ENCODE measurements at regions not wholly inside any gene's neighbourhood (a gene's known extent, or its start where the extent isn't known, plus 50 kb on each side); places are given as distances from the start of the nearest gene placed in this dataset.
"Not testable (repeated sequence)": the region's sequence is repeated elsewhere in the genome, so short reads cannot be mapped to it uniquely, and the experiment has no call there.

- no peak for DNase-seq
These were observed 251.5 kb downstream of the SIPA1L2 start for GRCh38 chr1:232378266-232379062.

- DNase-seq = peak; percentile 43
These were observed 252.5 kb downstream of the SIPA1L2 start for GRCh38 chr1:232377494-232377770.

DNA sequence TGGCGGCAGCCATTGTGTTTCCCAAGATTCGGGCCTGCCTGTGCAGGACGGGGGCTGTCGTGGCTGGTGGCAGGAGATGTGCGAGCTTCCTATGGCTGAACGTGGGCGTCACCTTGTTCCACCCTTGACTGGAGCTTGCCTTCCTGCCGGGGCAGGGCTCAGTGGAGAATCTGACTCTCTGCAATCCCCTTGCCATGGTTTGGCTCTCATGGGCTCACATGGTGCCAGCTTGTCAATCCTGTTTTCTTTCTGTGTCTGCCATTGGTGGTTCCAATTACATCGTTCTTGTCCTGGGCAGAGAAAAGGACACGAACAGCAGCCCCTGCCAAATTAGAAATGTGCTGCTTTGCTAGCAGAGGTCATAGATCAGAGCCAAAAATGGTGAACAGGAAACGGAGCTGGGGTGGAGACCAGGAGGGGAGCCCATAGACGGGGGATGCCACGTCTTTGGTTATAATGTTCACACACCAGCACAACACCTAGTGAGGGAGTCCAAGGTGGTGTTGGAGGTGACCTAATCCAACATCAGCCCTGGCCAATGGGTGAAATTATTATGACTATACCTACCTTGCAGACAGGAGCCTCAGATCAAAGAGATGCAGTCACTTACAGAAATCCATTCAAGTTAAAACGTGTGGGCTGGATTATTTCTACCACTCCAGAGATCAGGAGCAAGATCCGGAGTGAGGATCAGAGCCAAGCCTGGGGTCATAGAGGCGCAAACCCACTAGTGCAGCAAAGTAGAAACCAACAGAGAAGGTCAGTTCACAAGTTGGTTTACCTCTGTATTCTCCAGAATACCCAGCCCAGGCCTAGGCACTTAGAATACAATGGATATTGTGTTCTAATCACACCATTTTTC is 253.1 kb downstream of the SIPA1L2 start:
- no peak for DNase-seq

DNA sequence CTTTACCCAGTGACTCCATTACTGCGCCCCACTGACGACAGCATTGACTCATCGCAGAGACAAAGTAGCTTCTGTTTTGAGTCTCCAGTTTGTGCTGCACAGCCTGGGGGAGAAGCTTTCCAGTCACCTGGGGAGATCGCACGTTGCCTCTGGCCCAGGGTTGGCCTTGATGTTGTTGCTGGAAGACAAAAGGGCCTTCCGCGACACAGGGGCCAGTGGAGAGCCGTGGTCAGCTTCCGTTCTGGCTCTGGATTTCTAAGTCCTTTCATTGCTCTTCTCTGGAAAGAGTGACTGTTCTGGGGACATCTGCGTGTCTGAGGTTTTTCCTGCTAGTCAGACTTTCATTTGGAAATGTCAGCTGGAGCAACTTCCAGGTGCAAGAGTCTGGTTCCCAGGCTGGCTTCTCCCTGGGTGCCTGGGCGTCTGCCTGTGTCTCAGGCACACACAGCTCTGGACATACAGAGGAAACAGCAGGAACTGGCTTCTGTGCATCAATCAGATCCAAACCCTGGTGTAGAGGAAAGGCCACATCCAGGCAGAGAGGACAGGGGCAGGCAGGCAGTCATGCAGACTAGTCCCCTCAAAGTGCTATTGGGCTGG is 257.0 kb downstream of the SIPA1L2 start:
- no peak for DNase-seq

DNA sequence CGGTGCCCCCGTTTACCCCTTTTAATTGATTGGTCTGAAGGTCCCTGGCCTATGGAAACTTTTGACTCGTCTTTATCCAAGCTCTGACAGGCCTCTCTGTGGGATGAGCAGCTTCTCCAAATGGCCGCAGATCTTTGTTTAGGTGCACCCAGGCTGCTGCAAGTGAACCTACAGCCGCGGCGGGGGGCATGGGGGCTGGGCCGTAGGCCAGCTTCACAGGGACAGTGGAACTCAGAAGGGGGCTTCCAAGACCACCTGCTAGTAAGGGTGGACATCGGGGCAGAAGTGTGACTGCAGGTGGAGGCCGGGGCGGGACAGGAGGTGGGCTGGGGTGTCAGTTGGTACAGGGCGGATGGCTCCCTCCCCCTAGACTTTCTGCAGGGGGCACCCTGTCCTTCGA is 257.5 kb downstream of the SIPA1L2 start:
- DNase-seq = no peak

GRCh38 chr1:232369451-232370296 is 260.3 kb downstream of the SIPA1L2 start:
- no peak for DNase-seq

- no peak for DNase-seq
These were observed 261.1 kb downstream of the SIPA1L2 start for GRCh38 chr1:232368821-232369321.

DNA sequence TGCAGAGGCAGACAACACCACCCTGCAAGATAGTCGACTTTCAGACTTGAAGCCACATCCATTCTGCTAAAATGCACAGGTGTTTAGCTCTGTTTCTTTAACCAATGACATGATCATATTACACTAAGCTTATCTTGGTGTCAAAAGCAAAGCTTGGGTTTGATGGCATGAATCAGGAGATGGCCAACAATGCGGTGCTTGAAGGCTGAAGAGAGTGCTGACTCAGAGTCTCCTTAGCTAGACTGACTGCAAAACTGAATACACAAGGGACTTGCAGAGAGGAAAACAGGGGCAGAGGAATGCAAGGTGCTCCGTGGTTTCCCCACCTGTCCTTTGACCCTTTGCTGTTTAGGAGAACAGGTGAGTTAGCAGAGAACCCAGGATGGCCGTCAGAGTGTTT is 262.6 kb downstream of the SIPA1L2 start:
- DNase-seq = no peak

- no peak for DNase-seq
These were observed 265.1 kb downstream of the SIPA1L2 start for GRCh38 chr1:232364654-232365382.

- DNase-seq = no peak
These were observed 266.9 kb downstream of the SIPA1L2 start for GRCh38 chr1:232363008-232363407.

- DNase-seq = no peak
These were observed 272.5 kb downstream of the SIPA1L2 start for GRCh38 chr1:232357416-232357815.

DNA sequence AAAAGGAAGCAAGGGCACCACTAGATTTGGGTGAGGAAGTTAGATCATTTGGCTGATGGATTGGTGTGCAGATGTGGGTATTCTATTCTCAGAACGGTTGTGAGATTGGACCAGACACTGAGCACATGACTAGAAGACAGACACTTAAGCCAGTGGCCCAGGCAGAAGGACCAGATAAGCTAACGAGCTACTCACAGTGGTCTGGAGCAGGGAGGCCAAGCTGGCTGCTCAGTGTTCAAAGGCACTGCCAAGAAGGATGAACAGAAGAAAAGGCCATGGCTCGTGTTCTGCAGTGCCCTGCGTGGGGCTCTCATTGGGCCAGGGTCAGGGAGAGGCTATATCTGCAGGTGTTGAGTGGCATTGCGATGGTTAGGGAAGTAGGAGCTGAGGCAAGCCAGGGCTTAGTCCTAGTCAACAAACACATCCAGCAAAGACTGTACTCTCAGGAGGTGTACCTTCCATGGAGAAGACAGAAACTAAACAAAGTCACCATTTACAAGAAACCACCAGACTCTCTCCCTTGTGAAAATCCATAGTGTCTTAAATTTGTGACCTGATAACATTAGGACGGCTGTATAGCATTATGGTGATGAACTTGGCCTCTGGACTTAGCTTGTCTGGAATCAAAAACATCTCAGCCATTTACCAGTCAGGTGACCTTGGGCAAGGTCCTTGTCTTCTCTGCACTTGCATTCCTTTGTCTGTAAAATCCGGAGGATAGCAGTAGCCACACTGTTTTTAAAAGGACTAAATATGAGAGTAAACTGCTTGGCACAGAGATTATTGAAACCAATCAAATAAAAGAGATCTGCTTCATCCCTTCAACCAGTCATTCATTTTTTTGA is 274.5 kb downstream of the SIPA1L2 start:
- no peak for DNase-seq

GRCh38 chr1:232353001-232353400 is 276.9 kb downstream of the SIPA1L2 start:
- no peak for DNase-seq

GRCh38 chr1:232352366-232352765 is 277.6 kb downstream of the SIPA1L2 start:
- DNase-seq = no peak

DNA sequence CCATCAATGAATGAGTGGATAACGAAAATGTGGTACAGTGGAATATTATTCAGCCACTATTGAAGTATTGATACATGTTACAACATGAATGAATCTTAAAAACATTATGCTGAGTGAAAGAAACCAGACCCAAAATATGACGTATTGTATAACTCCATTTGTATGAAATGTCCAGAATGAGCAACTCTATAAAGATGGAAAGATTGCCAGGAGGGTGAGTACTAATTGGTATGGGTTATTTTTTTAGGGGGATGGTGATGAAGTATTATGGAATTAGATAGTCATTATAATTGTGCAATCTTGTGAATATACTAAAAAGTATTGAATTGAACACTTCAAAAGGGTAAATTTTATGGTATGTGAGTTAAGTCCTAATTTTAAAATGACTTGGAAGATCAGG is 278.6 kb downstream of the SIPA1L2 start:
- DNase-seq = peak; percentile 16

- DNase-seq = no peak
These were observed 283.1 kb downstream of the SIPA1L2 start for GRCh38 chr1:232346844-232347243.

DNA sequence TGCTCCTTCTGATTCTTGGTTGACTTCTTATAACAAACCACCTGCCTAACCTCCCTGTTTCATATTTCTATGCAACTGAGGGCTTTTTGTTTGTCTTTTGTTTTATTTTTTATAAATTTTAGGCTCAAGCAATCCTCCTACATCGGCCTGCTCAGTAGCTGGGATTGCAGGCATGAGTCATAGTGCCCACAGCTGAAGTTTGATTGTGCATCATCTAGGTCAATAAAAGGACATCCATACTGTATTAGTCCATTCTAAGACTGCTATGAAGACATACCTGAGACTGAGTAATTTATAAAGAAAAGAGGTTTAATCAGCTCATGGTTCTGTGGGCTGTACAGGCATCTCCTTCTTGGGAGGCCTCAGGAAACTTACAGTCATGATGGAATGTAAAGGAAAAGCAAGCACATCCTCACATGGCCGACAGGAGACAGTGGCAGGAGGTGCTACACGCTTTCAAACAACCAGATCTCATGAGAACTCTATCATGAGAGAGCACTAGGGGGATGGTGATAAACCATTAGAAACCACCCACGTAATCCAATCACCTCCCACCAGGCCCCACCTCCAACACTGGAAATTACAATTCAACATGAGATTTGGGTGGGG is 285.0 kb downstream of the SIPA1L2 start:
- no peak for DNase-seq

- DNase-seq = not testable (repeated sequence)
These were observed 285.7 kb downstream of the SIPA1L2 start for GRCh38 chr1:232344186-232344585.

GRCh38 chr1:232340446-232340845 is 289.5 kb downstream of the SIPA1L2 start:
- DNase-seq = peak; percentile 41

- DNase-seq = no peak
These were observed 290.9 kb downstream of the SIPA1L2 start for GRCh38 chr1:232339073-232339472.

Data from EL (cell line).